LNCaP clone FGC (cell line): ENCODE measurements at regions not wholly inside any gene's neighbourhood (a gene's known extent, or its start where the extent isn't known, plus 50 kb on each side); places are given as distances from the start of the nearest gene placed in this dataset.

Experiments used
- DNase-seq: peaks from one replicate; pipeline ENCODE4 v3.0.0-alpha.2; 2011; ENCODE audit warnings: low read depth
- H3K4me3 ChIP-seq: 2 replicates; pipeline ENCODE4 v1.5.1; 2011; ENCODE audit warnings: mild to moderate bottlenecking, low read depth, low read length, control low read depth
- TF ChIP-seq, protein P1 (sequence below): IDR thresholded peaks from 2 replicates; pipeline ENCODE4 v1.5.1; 2012; ENCODE audit warnings: mild to moderate bottlenecking; ENCODE audit not compliant: control insufficient read depth, insufficient read depth; ENCODE audit errors: extremely low read depth

DNA sequence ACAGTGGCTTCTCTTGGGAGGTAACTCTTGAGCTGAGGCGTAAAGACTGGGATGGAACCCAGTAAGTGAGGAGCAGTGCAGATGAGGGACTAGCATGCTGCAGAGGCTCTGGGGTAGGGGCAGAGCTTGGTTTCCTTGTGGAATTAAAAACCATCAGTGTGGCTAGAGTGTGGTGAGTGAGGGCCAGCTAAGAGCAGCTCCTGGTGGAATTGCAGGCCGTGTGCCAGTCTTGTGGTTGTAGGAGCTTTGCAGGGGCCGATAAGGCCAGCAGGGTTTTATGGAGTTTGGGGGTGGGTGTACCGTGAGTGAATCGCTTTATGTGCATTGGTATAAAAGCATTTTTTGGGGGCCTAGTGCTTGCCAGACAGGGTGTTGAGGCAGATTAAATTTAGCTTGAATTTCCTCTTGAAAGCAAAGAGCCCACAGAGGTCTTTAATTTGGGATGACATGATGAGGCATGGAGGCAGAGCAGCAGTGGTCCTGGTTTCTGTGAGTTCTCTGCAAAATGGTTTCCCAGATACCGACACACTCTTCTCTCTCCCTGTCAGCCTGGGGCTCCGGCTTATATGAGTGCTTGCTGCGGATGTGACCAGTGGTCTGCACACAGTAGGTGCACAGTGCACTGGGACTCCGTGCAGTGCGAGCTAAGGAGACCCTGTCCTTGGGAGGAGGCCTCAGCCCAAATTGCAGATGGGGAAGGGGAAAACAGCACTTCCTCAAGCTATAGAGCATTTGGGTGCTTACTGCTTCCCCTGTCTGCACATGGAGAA, 176.4 kb upstream of the PITX1 start:
- H3K4me3 ChIP-seq = no peak overlapping the region
- DNase-seq = no peak
- TF ChIP-seq, protein P1, sequence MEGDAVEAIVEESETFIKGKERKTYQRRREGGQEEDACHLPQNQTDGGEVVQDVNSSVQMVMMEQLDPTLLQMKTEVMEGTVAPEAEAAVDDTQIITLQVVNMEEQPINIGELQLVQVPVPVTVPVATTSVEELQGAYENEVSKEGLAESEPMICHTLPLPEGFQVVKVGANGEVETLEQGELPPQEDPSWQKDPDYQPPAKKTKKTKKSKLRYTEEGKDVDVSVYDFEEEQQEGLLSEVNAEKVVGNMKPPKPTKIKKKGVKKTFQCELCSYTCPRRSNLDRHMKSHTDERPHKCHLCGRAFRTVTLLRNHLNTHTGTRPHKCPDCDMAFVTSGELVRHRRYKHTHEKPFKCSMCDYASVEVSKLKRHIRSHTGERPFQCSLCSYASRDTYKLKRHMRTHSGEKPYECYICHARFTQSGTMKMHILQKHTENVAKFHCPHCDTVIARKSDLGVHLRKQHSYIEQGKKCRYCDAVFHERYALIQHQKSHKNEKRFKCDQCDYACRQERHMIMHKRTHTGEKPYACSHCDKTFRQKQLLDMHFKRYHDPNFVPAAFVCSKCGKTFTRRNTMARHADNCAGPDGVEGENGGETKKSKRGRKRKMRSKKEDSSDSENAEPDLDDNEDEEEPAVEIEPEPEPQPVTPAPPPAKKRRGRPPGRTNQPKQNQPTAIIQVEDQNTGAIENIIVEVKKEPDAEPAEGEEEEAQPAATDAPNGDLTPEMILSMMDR = no peak

DNA sequence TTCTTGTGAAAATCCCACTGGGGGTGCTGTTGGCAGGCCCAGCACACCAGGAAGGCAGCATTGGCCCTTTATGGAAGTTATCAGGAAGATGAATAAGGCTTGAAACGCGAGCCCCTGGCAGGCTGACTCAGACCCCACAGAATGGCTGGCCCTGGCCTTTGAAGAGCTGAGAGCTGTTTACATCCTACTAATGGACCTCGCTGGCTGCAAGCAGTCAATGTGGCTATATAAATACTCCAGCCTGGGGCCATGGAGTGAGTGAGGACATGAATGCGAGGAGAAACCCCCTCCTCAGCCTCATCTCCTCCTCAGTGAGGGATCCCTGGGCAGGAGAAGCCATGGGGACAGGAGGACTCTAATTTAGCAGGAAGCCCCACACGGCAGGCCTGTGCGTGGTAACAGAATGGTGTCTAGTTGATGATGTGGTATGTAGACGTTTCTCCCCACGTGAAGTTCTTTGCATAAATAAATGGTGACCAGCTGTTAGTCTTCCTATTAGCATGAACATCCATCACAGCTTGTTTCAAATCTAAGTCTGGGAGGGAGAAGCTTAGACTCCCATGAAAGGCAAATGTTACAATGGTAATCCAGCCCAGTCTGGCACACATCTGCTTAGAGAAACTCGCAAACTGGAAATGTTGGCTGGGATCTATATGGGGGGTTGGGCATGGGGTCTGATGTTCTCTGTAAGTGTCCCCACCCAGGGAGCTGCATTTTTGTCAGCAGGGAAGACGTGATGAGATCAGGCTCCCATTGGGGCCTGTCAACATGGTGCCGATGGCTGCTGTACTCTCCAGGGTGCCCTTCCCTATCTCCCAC, 175.1 kb upstream of the PITX1 start:
- no peak overlapping the region for H3K4me3 ChIP-seq
- TF ChIP-seq, protein P1 = no peak
- DNase-seq = no peak

DNA sequence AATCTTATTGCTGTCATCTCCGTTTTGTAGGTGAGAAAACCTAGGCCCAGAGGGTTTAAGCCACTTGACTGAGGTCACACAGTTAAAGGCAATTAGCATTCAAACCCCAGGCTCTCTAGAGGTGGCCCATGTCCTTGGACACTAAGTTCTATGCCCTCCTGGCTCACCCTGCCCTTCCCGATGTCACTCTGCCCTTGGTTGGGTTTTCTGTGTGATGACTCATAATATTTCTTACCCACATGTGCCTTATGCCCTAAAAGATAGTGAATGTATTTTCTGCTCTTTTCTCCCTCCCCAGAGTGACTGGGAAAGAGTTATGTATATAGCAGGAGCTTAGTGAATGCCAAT, 174.5 kb upstream of the PITX1 start:
- no peak for DNase-seq
- TF ChIP-seq, protein P1 = no peak
- H3K4me3 ChIP-seq = no peak overlapping the region

DNA sequence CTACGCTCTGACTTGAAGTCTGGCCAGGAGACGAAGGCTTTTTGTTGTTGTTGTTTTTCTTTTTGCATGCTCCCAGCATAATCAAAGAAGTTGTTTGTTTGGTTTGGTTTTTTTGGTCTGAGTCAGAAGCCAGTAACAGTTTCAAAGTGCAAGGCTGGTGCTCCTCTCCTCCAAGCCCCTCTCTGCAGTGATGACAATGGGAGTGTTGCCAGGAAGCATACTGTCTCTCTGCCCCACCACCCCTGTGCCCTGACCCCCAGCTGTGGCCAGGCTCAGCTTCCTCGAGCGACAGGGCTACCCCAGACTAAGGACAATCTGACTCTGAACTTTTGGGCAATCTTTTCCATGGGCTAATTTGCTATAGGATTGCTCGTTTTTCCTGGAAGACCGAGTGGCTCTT, 173.8 kb upstream of the PITX1 start:
- TF ChIP-seq, protein P1 = no peak
- no peak overlapping the region for H3K4me3 ChIP-seq
- DNase-seq = no peak

DNA sequence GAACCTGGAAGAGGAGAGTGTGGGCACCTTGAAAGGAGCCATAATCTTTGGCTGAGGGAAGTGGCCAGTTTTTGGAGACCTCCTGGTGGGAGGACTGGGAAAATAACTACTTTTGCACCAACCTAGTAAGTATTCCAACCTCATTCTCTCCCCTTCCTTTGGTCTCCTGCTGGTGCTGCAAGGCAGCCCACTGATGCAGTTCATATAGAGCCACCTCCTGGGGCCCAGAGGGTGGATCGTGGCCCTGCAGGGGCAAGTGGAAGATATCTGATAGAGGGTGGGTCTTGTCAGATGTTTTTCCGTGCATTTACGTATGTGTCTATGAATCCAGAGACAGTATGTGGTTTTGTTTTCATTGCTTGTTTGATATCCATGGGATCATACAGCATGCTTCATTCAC, 172.8 kb upstream of the PITX1 start:
- DNase-seq = no peak
- H3K4me3 ChIP-seq = no peak overlapping the region
- TF ChIP-seq, protein P1 = no peak

DNA sequence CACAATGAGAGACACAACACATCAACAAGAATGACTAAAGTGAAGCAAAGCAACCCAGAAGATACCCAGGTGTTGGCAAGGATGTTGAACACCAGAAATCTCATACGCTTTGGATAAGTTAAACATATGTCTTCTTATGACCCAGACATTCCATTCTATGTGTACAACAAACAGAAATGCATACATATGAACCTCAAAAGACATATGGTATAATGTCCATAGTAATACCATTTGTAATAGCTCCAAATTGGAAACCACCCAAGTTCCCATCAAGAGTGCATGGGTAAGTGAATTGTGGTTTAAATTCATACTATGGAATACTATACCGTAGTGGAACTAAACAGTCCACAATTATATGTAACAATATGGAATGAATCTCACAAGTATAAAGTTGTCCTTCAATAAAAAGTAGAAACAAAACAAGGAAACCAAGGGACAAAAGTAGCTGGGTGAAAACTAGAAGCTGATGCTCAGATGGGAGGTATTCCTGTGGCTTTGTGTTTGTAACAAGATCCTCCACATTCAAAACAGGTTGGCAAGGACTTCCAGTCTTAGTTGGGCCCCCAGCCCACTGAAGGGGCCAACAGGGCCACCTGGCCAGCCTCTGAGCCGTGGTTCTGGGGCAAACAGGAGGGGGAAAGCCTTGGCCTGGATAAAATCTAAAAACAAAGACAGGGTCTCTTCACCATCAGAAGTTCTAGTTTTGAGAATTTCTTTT, 171.8 kb upstream of the PITX1 start:
- TF ChIP-seq, protein P1 = no peak
- no peak for DNase-seq
- H3K4me3 ChIP-seq = no peak overlapping the region
